HG02678 (cell line): ENCODE measurements at regions not wholly inside any gene's neighbourhood (a gene's known extent, or its start where the extent isn't known, plus 50 kb on each side); places are given as distances from the start of the nearest gene placed in this dataset.
"Not testable (repeated sequence)": the region's sequence is repeated elsewhere in the genome, so short reads cannot be mapped to it uniquely, and the experiment has no call there.

Experiments
- ATAC-seq: cut with Tn5 transposase; IDR thresholded peaks from one replicate; pipeline ENCODE4 v1.9.1; 2021; ENCODE audit warnings: mild to moderate bottlenecking, moderate library complexity; ENCODE audit not compliant: unreplicated experiment

DNA sequence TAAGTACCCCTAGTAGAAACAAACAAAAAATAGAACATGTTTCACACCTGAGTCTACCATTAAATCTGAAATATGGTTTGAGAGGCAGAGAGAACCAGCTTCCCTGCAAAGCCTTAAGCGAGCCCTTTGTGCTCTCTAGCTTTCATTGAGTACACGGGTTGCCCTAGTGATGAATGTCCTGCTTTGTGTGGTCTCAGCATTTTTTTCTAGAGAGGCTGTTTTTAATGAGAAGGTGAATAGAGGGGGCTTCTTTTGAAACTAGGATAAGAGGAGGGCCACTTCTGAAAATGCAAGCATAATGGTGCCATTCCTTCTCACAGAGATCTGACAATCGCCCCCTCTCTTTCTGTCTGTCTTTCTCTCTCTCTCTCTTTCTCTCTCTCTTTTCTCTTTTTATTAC is 131.3 kb downstream of the MACIR start:
- ATAC-seq: no peak

DNA sequence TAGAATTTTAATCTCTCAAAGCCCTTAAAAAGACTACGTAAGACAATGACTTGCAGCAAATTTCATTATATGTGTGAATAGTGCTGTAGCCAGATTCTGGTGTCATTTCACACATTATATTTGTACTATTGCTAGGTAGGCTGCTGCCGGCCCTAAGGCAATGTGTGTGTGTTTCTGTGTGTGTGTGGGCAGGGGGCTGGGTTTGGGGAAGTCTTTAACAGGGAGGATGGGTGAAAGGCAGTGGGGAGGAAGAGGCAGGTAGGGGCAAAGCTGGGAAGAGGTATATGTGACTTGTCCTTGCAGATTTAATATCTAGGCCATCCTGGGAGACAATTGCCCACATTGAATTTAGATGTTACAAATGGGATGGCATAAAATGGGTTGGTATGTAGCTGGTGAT is 130.8 kb downstream of the MACIR start:
- no peak for ATAC-seq

DNA sequence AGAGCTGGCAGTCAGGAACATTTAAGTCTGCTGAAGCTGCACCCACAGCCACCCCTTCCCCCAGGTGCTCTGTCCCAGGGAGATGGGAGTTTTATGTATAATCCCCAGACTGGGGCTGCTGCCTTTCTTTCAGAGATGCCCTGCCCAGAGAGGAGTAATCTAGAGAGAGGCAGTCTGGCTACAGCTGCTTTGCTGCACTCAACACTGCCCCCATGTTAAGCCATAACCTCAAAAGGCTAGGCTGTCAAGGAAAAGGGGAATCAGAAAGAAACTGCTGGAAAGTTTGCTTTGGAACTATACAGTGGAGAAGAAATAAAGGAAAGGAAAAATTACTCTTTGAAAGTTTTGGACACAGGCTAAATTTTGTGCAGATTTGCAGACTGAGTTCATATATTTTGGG is 127.2 kb downstream of the MACIR start:
- no peak for ATAC-seq

DNA sequence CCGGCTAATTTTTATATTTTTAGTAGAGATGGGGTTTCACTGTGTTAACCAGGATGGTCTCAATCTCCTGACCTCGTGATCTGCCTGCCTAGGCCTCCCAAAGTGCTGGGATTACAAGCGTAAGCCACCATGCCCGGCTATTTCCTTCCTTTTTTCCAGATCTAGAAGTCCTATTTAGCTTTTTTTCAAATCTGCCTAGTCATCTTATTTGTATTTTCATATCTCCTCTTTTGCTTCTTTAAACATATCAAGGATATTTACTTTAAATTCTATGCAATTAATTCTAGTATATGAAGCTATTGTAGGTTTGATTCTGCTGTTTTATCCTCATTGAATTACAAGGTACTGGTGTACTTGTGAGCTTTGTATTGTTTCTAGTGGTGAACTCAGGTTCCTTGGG is 119.1 kb downstream of the MACIR start:
- ATAC-seq: not testable (repeated sequence)

DNA sequence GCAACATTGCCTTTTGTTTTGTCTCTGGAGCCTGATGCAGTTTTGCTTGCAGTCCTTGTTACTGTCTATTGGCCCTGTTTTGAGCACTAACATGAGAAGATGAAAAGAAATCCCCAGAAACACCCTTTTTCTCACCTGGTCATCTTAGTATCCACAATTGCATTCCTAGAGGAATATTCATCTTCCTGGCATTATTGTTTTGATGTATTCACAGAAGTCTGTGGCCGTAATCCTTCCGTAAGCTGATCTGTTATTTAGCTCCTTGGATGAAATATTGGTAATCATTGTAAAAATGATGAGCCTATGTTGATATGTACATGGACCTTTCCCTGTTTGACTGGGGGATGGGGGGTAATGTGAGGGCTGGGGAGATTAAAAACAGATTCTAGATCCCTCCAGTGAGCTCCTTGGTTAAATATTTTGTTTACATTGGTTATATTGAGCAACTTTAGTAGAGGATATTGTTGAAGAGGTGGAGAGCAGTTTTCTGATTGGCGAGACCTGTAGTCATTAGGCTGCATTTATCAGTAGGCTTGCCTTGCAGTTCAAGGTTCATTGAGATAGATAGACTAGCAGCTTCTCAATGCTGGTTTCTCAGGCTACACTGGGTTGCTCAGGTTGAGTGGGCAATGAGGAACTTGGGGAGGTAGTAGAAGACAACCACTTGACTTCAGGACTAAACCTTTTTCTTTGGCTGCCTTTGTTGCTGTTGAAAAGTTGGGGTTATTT is 117.5 kb downstream of the MACIR start:
- ATAC-seq: no peak

DNA sequence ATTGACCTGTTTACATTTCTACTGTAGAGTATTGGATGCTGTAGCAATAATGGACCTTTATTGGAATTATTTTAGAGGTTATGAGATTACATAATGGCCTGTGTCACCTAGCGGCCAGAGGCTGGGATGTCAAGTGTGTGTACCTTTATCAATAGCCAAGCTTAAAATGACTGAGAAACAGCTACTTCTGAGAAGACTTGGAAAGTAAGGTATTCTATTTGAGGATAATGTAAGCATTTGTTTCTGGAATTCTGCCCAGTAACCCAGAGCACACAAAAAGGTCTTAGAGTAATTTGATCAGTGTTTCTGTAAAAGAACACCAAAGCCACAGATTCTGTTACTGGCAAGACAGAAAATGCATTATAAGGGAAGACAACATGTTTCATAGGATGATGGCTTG is 116.8 kb downstream of the MACIR start:
- no peak for ATAC-seq

DNA sequence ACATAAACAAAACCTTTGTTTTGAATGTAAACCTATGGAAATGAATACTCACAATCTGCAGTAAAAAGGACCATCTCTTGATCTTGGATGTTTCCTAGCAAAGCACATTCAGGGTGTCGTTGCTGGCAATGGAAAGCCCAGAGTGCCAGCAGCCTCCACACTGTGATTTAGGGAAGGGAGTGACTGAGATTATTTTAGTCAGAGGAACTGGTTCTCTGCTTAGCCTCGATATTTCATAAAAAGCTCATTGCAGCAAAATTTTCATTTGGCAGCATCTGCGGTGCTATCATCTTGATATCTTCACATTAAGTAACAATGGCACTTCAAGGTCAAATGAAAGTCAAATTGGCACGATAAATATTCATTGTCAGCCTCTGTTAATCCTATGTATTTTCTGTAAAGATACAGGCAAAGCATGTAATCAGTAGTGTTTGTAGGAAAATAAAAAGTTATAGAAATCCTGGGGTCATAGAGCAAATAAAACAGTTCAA is 116.0 kb downstream of the MACIR start:
- ATAC-seq: no peak

DNA sequence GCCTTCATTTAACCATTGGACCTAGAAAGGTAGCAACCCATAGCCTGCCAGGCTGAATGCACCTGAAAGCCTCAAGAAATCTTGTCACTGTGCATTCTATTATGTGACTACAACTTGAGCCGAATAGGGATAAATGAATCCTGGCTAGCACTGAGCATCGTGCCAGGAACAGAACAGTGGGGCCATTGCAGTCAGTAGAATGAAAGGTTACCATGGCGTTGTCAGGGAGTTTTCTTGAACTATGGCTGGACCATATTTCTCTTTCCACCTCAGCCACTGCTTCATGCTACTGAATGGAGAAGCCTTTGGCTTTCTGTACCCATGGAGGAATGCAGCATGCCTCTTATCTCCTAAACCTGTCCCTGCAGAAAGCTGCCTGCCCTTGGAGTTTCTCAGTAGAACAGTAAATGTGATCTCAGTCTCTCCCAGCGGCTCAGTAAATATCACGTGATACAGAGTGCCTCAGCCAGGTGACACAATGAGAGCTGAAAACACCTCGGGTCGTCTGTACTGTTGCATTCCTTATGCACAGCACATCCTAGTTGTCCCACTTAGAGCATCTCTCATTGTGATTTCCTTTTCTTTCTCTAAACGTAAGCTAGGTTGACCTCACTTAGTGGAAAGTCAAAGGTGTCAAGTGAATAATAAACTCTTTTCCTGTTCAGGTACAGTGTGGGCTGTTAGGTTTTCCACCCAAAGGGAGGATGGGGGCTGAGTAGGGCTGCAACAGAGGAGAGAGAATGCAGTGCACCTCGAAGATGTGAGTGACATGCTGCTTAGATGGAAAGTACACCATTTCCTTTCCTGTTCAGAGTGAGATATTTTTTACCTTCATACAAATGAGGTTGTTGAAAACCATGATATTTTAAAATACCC is 115.3 kb downstream of the MACIR start:
- no peak for ATAC-seq

DNA sequence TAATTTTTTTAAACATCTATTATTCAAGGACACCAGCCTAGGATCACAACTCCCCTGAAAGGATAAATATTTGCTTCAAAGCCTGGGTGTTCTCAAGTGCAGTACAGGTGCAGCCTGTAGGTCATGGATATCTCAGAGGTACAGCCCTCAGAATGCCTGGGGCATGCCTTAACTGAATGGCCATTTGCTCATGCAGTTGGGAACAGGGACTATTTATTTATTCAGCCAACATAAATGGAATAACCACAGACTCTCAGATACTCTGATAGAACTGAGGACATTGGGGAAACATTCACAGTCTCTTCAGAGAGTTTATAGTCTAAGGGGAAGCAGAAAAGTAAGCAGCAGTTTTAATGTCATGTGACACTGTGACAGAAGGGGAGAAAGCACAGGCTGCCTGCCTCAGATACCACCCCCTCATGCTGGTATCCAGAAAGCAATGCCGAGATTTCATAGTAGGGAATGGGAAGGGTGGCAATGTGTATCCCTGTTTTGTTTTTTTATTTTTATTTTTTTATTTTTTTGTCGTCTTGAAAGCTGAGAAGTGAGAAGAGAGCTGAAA is 112.6 kb downstream of the MACIR start:
- no peak for ATAC-seq

DNA sequence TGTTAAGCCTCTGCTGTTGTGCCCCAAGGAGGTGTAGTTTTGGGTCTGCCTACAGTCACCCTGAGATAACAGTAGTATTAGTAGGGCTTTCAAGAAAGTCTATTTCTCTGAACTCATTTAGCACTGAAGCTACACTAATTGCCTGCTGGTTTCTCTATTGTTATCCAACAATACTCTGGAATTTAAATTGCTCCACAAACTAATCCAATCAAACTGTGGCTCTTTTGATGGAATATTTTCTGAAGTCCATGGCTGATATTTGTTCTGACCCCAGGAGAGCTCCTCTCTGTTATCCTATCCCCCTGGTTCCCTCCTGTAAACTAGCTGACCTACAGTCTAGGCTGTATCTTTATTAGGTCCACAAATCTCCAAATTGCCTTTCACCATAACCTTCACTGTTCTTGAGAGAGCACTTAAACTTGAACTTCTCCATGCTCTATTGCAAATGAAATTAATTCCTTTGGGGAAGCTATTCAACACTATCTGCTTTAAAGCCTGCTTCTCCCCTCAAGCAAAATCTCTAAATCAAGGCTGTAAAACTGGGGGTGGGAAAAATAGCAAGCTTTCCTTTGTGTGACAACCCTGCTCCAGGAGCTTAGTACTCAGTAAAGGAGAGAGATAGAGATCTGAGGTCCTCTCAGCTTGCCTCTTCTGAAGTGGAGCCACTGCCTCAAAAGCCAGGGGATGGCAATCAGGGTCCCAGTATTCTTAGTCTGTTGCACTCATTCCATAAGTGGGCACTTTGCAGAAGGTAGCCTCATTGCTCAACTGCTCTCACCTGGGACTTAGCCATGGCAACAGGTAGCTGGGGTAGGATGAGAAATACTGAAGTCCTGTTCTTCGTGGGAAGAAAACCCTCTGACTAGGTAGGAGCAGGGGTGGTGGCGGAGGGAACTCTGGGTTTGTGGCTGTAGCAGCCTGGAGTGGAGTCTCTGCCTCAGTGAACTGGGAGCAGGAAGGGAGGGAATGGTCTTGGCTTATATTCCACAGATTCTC is 110.9 kb downstream of the MACIR start:
- ATAC-seq: no peak

DNA sequence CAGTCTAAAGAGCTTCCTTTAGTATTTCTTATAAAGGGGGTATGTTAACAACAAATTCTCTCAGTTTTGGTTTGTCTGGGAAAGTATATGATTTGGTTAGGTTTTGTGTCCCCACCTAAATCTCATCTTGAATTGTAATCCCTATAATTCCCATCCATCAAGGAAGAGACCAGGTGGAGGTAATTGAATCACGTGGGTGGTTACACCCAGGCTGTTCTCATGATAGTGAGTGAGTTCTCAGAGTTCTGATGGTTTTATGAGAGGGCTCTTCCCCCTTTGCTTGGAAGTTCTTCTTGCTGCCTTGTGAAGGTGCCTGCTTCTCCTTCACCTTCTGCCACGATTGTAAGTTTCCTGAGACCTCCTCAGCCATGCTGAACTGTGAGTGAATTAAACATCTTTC is 109.1 kb downstream of the MACIR start:
- ATAC-seq: no peak

DNA sequence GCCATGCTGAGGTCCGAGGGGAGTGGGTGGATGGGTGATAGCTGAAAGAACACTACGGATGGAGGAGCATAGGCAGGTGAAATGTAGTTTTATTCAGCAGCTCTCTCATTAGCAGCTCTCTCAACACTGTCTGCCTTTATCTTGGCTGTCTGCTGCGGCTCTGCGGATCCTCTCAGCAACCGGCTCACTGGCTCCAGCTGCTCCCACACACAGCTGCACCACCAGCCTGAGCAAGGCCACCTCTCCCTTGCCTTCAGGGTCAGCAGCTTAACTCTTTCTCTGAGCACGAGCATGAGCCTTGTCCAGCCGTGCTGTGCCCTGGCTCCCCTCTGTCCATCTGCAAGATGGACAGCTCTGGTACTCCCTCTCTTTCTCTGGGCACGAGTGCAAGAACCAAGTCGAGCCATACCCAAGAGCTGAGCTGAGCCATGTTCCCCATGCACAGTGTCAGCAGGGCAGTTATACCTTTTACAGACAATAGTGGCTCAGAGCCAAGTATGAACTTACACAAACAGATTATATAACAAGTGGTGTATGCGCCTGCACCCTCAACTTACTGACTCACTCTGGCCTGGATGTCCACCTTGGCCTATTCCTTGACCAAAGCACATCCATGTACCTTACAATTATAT is 108.5 kb downstream of the MACIR start:
- no peak for ATAC-seq

DNA sequence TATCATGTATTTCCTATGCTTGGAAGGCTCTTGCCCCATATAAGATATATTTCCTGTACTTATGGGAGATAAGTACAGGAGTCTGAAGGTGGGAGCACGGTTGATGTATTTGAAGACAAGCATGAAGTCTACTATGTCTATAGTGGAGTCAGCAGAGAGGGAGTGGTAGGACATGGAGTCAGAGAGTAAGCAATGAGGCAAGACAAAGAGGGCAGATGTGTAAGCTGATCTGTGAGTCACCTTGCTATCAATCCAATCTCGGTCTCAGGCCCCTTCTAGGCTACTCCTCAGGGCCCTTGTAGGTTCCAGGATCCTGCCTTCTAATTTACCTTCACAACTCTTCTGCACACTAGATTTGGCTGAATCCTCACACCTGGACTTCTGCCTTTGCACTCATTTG is 105.5 kb downstream of the MACIR start:
- ATAC-seq: no peak

DNA sequence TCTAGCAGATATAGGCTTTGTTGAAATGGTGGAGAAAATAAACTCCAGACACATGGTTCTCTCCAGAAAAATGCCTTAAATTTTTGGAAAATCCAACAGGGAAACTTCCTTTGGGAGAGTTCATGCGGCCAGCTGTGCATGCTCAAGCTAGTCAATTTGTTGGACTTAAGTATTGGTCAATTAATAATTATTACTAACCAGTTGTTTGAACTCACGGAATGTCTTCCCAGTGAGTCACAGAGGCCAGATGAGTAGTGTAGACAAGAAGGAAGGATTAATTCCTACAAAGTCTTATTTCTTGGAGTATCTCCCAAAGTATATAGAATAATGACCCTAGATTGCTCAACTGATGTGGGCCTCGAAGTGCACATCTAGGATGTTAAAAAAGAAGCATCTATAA is 103.6 kb downstream of the MACIR start:
- no peak for ATAC-seq

DNA sequence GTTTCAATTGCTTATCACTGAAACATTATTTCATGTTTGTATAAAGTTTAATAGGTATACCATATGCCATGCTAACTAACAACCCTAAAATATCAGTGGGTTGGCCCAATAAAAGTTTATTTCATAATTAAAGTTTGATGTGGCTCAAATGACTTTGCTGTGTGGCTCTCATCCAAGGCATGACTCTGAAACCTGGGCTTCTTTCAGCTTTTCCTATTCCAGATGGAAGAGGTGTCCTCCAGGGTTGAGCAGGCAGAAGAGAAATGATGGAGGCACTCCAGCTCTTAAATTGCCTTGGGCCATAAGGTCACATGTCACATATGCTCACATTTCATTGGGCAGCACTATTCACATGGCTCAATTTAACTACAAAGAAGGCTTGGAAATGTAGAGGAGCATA is 101.9 kb downstream of the MACIR start:
- no peak for ATAC-seq

DNA sequence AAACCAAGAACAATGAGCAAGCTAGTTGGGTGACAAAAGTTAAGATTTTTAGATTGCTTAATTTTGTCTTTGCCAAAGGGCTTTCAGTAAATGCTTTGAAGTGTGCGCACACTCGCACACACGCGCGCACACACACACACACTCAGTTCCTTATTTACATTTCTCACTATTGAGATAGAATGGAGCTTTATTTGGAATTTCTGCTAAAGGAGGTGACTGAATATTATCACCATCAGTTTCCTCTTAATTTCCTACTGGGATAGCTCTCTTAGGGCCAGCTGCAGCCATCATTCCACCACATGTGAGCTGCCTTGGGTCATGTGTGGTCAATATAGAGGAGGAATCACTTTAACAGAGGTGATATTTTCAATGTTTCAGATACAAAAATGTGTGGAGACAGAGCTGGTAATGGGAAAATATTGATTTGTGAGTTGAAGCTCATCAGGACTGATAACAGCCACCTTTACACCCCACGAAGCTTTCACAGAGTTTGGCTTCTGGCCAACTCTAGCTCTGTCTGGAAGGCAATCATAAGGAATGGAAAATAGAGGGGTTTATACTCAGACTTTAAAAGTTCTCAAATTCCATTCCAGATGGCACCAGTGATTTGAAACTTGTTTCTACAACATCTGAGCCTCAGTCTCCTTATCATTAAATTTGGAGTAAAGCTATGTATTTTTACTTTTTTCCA is 99.9 kb downstream of the MACIR start:
- no peak for ATAC-seq

DNA sequence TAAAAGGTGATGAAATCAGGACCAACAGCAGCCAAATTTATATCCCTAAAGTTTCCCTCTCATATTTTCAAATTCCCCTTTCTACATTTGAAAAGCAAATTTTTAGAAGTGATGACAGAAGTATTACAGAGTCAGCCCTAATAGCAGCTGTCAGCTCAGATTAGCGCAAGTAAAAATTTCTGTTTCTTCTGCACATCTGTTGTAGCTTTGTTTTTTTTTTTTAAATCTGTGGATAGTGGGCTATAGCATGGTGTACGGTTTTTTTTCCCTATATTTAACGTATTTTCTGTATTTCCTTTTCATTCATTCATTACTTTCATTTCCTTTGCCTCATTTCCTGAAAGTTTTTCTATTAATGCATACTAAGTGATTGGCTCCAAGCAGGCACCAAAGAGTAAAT is 99.1 kb downstream of the MACIR start:
- ATAC-seq: no peak

DNA sequence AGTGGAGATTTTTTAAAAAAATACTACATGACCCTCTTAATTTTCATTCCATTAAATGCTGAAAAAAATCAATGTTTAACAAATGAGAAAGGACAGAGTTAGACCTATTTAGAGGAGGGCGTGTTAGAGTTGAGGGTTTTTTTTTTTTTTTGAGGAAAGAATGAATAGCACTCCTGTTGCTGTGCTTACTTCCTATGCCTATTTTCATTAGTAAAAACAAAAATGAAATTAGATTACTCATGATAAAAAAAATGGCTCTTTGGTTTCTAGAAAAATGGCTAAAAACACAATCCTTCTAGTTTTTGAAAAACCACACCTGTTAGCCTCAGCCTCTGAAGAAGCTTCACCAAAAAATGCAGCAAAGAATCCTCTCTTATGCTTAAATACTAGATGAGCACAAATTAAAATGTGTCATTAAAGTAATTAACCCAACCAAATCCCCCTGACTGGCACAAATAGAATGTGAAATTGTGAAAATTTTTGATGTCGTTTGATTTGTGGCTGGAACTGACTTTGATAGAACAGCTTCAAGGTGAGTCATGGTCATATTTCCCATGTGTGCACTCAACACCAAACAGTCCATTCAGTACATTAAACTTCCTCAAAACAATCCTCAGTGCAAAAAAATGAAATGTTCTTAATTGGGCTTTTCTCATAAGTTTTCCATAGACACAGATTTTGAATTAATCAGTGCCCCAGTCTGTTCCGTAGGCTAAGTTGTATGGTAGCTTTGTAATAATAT is 98.0 kb downstream of the MACIR start:
- ATAC-seq: no peak

DNA sequence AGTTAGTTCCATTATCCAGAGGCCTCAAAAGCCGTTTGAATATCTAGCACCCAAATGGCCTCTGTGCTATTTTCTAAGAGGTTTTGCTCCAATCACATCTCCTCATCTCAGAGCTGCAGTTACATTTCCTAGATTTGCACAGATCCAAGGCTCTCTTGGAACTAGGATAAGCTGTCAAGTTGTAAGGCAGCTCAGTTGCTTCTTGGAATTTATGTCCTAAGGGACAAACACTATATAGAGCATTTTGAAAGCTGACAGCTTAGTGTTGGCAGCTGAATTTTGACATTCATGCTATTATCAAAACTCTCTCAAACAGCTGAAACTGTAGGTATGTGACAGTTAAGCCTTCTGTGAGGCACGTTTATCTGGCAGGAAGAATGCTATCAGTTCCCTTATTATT is 97.0 kb downstream of the MACIR start:
- no peak for ATAC-seq
